HFFc6 (cell line): ENCODE measurements at regions not wholly inside any gene's neighbourhood (a gene's known extent, or its start where the extent isn't known, plus 50 kb on each side); places are given as distances from the start of the nearest gene placed in this dataset.

ENCODE experiments used
- DNase-seq: peaks from one replicate; pipeline ENCODE4 v3.0.0-alpha.2; 2018
- H3K27ac Mint-ChIP-seq: 2 replicates; pipeline ENCODE4 v1.8.0; 2020; ENCODE audit warnings: mild to moderate bottlenecking, mixed read lengths
- H3K27me3 Mint-ChIP-seq: 2 replicates; pipeline ENCODE4 v1.8.0; 2021; ENCODE audit warnings: mild to moderate bottlenecking, moderate library complexity, mixed read lengths; ENCODE audit not compliant: insufficient read depth
- H3K36me3 Mint-ChIP-seq: 2 replicates; pipeline ENCODE4 v1.8.0; 2021; ENCODE audit warnings: low read depth, mixed read lengths
- H3K4me1 Mint-ChIP-seq: 2 replicates; pipeline ENCODE4 v1.8.0; 2020; ENCODE audit warnings: low read depth, mixed read lengths
- H3K4me3 Mint-ChIP-seq: 2 replicates; pipeline ENCODE4 v1.8.0; 2020; ENCODE audit warnings: mild to moderate bottlenecking, moderate library complexity, mixed read lengths
- H3K9me3 Mint-ChIP-seq: 2 replicates; pipeline ENCODE4 v1.8.0; 2020; ENCODE audit warnings: mild to moderate bottlenecking, mixed read lengths
- CTCF ChIP-seq: fragments of 200-600 bp; sonication (generic); IDR thresholded peaks from 2 replicates; pipeline ENCODE4 v1.5.0; 2021; ENCODE audit warnings: antibody characterized with exemption, mild to moderate bottlenecking

GRCh38 chr5:171712616-171713015, 73.0 kb upstream of the SMIM23 start:
- Mint-ChIP-seq H3K4me1 (no peaks in the 10 kb centered on the region), H3K27ac (no peak overlapping the region), H3K4me3 (no peak overlapping the region), H3K27me3 (peaks cover 7% of the 10 kb centered on the region), H3K9me3 (no peaks in the 10 kb centered on the region), H3K36me3 (no peaks in the 10 kb centered on the region)
- DNase-seq = no peak
- TF ChIP-seq CTCF = no peak

- Mint-ChIP-seq H3K27ac (no peak overlapping the region), H3K4me1 (no peaks in the 10 kb centered on the region), H3K27me3 (peaks cover 6% of the 10 kb centered on the region), H3K4me3 (no peak overlapping the region), H3K9me3 (no peaks in the 10 kb centered on the region), H3K36me3 (no peaks in the 10 kb centered on the region)
- no peak for TF ChIP-seq CTCF
- no peak for DNase-seq
Observed at GRCh38 chr5:171713152-171713551, 72.5 kb upstream of the SMIM23 start.

DNA sequence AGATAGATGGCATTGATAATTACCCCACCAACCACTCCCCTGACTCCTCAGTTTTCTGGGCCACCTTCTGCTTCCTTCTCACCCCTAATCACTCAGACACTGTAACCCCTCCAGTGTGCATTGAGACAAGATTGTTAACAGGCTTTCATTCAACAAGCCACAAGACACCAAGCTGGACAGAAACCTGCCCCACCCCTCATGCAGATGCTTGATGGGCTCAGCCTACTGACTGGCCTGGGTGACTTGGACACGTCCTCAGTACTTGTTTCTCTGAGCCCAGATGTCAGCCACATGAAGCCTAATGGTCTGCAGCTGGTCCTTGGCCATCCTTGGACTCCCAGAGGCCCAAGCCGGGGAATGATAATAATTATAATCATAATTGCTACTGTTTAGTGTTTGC, 71.4 kb upstream of the SMIM23 start:
- no peak for TF ChIP-seq CTCF
- H3K4me3 Mint-ChIP-seq = no peak overlapping the region
- peaks cover 11% of the 10 kb centered on the region for H3K27me3 Mint-ChIP-seq
- no peak for DNase-seq
- H3K4me1 Mint-ChIP-seq = no peaks in the 10 kb centered on the region
- H3K27ac Mint-ChIP-seq = no peak overlapping the region
- H3K36me3 Mint-ChIP-seq = no peaks in the 10 kb centered on the region
- H3K9me3 Mint-ChIP-seq = no peaks in the 10 kb centered on the region

- Mint-ChIP-seq H3K4me3 (no peak overlapping the region), H3K4me1 (no peaks in the 10 kb centered on the region), H3K9me3 (no peaks in the 10 kb centered on the region), H3K27ac (no peak overlapping the region), H3K27me3 (peaks cover 17% of the 10 kb centered on the region), H3K36me3 (no peaks in the 10 kb centered on the region)
- no peak for TF ChIP-seq CTCF
- no peak for DNase-seq
Observed at GRCh38 chr5:171714851-171715250, 70.8 kb upstream of the SMIM23 start.

DNA sequence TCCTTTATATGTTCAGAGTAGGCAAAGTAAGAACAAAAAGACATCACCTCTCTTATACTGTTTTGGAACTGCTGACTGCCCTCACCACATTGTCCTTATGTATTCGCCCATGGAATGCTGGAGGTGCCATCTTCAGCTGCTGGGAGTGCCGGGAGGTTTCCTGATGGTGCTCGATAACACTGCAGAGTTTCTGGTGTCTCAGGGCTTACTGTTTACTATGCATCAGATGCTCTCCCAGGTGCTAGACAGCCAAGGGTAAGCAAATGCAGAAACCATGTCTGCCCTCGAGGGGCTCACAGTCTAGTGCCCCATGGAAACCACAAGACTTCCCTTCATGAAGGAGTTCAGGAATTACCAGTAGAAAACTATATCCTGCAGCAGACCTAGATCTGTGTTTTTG, 70.1 kb upstream of the SMIM23 start:
- no peaks in the 10 kb centered on the region for H3K36me3 Mint-ChIP-seq
- no peak for DNase-seq
- no peaks in the 10 kb centered on the region for H3K9me3 Mint-ChIP-seq
- no peak overlapping the region for H3K4me3 Mint-ChIP-seq
- no peaks in the 10 kb centered on the region for H3K4me1 Mint-ChIP-seq
- TF ChIP-seq CTCF = no peak
- H3K27ac Mint-ChIP-seq = no peak overlapping the region
- peaks cover 19% of the 10 kb centered on the region for H3K27me3 Mint-ChIP-seq

GRCh38 chr5:171720086-171720485, 65.5 kb upstream of the SMIM23 start:
- H3K36me3 Mint-ChIP-seq = no peaks in the 10 kb centered on the region
- H3K4me1 Mint-ChIP-seq = no peaks in the 10 kb centered on the region
- no peak overlapping the region for H3K27ac Mint-ChIP-seq
- no peak for DNase-seq
- H3K9me3 Mint-ChIP-seq = no peaks in the 10 kb centered on the region
- peaks cover 37% of the 10 kb centered on the region for H3K27me3 Mint-ChIP-seq
- H3K4me3 Mint-ChIP-seq = no peak overlapping the region
- TF ChIP-seq CTCF = no peak
